ENCODE measurements at regions not wholly inside any gene's neighbourhood (a gene's known extent, or its start where the extent isn't known, plus 50 kb on each side); places are given as distances from the start of the nearest gene placed in this dataset.

GRCh38 chr4:141409556-141409955 lies 188.9 kb downstream of the ZNF330 start:
- no peak for DNase-seq

GRCh38 chr4:141410839-141411238 lies 190.1 kb downstream of the ZNF330 start:
- DNase-seq, result no peak

DNA sequence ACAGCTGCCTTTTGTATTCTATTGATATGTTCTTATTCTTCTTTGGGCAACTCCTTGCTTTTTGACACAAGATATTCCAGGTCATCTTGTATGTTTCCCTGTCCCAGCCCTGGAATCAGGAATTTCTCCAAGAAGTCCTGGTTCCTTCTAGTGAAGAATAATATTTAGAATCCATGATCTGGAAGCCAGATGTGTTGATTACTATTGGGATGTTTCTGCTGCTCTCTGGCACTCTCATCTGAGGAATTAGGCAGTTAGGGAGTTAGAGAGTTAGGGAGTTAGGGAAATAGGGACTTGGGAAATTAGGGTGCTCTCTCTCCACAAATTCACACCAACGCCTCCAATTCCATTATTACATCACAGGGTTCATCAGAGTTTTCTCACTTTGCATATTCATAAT lies 191.2 kb downstream of the ZNF330 start:
- no peak for DNase-seq

DNA sequence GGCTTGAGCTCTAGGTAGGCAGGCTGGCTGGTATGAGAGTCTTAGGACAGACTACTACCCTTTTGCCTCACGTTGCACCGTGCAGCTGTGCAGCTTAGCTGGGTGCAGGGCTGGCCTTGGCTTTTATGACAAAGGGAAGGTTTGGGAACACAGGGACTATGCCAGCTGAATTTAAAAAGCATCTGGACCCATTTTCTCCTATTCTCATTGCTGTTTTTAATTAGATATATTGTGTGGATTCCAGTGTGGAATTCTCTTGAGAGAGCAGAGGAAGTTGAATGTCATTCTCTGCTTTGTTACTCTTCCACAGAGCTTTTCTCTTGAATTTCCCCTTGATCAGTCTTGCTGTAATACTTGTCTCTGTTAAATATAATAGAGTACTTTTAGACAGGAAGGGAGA lies 192.7 kb downstream of the ZNF330 start:
- DNase-seq, result no peak

DNA sequence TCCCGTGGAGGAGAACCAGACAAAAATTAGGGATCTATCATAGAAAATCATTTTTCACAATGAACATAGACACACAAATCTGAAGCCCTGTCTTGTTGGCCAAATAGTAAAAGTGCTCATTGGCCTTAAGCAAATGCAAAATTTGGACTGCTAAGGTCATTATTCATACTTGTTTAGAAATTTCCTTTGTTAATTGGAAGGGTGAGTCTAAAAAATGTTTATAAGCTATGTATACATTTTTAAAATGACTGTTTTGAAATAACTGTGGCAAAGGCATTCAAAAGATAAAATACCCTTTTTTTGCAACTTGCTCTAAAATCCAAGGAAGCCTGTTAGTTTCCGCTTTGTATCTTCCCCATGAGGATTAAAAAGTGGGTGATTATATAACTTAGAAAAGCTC lies 195.0 kb downstream of the ZNF330 start:
- DNase-seq, result no peak

DNA sequence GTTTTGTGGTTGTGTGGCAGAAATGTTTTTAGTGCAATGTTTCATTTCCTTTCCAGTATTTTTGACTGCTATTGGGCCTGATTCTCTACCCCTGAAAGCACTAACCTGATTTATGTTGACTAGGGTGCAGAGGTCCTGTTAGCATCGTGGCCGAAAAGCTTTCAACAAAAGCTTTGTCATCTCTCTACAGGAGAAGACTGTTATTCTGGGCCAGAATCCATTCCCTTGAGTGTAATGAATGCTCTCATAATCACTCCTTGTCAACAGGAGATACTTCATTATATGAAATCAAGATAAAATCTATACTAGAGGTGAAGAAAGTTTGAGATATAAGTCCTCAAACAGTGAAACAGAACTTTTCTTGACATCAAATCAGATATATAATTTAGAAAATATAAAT lies 195.5 kb downstream of the ZNF330 start:
- no peak for DNase-seq

GRCh38 chr4:141416677-141417363 lies 196.1 kb downstream of the ZNF330 start:
- DNase-seq, result no peak

- no peak for DNase-seq
Observed at GRCh38 chr4:141417387-141417786, 196.7 kb downstream of the ZNF330 start.

GRCh38 chr4:141425124-141425523 lies 204.4 kb downstream of the ZNF330 start:
- DNase-seq, result no peak

DNA sequence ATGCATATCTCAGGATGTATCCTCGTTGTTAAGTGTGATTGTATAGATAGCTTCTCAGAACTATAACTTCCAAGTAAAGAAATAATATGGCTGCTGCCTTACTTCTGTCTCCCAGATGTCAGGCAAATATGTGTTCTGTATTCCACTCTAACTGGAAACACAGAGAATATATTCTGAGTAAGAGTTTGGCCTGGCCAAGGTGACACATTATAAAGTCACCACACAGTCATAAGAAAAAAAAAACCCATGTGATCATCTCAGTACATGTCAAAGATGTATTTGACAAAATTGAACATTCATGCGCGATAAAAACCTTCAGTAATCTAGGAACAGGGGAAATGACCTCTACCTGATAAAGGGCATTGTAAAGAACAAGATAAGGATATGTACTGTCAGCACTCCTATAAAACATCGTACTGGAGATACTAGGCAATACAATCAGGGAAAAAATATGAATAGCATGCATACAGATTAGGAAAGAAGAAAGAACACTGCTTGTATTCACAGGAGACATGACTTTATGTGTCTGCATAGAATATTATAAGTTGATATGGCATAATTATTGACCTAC lies 207.1 kb downstream of the ZNF330 start:
- no peak for DNase-seq

DNA sequence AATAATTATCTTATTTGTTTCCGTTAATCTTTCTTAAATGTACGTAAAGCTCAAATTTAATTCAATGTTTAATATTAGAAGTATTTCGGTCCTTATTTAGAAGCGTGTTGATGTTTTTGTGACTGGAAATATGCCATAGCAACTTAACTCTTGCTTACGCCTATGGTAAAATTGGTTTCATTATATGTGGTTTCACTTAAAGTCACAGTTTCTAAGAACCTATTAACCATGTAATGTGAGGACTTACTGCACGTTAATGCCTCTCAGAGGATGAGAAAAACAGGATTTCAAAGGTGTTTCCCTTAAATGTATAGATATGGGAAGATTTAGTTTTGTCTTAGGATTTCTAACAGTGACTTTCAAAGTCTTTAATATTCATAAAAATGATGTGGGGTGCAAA lies 206.4 kb upstream of the IL15 start:
- DNase-seq, result no peak

DNA sequence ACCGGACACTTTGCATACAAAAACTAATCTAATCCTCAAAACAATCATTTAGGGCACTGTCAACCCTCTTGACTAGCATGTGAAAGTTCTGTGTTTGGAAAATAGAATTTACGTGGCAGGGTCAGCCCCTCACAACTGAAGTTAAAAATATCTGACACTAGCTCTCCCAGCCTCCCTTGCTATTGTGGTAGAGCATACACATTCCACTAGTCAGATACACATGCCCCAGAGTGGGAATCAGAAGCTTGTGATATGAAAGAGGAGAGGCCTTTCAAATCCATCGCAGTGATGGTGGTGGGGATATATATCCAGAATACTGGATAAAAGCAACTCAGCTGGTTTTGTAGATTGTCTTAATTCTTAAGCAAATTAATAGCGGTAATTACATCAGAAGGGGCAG lies 205.7 kb upstream of the IL15 start:
- DNase-seq, result no peak

- no peak for DNase-seq
Observed at GRCh38 chr4:141432000-141432712, 204.2 kb upstream of the IL15 start.

DNA sequence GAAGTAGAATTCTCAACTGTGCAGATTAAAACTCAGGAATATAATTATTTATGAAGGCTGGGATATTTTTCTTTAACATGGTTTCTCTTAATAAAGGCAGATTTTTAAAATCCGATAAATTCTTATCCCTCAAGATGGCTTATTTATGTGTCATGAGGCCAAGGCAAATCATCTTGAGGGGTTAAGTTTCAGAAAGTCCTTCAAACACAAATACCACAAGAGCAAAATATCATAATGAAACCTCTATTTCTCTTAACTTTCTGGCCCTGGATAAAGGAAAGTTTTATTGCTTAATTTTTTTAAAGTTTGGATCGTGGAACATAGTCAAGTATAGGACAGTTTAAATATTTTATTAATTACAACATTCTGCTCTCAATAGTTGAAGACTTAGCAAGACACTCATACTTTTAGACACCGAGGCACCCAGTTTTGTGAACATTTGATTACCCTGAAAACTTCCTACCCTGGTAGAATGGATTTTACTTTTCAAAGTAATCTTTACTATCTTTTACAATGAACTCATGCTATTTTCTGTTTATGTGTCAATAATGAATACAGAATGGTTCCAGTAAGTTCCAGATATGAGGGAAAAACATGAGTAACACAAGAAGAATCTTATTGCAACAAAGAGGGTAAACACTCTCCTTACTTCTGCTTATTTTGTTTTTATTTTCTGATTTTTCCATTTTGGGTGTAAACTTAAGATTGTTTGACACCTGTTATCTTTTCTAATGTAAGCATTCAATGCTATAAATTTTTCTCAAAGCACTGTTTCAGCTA lies 200.7 kb upstream of the IL15 start:
- DNase-seq, result no peak

GRCh38 chr4:141439223-141439622 lies 197.2 kb upstream of the IL15 start:
- no peak for DNase-seq

DNA sequence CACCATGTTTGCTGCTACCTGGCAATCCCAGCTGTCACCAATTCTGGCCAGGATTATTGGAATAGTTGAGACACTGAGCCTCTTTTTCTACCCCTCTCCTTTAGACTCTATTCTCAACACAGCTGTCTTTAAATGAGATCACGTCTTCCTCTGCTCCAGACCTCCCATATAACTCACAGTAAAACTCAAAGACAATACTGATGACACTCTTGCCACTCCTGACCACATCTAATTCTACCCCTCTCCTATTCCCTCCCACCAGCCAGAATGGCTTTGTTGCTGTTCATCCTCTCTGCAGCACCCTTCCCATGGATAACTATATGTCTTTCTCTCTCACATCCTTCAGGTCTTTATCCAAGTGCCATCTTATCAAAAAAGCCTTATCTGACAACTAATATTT lies 188.6 kb upstream of the IL15 start:
- no peak for DNase-seq

- no peak for DNase-seq
Observed at GRCh38 chr4:141448490-141448889, 187.9 kb upstream of the IL15 start.

- no peak for DNase-seq
Observed at GRCh38 chr4:141449927-141450326, 186.5 kb upstream of the IL15 start.

GRCh38 chr4:141455651-141456050 lies 180.7 kb upstream of the IL15 start:
- DNase-seq, result no peak

DNA sequence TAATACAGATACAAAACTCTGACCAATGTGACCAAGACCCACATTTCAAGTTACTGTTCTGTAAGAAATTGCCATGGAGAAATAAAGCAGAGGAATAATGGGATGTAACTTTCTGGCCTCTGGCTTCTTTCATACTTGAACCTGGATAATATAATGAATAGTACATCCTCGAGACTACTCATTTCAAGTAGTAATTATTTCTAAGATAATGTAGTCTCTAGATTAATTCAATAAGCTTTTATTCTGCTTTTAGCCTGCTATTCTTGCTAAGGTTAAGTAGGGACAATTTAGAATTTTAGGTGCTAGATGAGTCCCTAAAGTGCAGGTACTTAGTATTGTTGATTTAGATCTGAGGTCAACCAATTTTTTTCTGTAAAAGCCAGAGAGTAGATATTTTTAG lies 178.7 kb upstream of the IL15 start:
- no peak for DNase-seq

- DNase-seq, result no peak
Observed at GRCh38 chr4:141458501-141458900, 177.9 kb upstream of the IL15 start.

DNA sequence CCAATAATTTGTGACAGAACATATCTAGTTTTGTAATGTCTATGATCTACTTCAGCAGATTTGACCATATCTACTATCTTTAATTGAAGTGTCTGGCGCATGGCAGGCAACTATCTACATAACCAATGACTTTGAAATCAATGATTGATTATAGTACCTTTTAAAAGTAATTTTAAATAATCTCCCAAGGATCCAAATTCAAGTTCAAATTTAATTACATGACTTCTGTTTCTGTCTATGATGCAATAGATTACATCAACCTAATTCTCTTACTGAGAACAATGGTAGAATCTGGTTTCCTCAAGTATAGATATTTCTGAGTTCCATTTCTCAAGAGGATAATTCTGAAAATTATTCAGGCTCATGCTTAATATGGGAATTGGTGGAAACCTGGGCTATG lies 177.4 kb upstream of the IL15 start:
- no peak for DNase-seq

DNA sequence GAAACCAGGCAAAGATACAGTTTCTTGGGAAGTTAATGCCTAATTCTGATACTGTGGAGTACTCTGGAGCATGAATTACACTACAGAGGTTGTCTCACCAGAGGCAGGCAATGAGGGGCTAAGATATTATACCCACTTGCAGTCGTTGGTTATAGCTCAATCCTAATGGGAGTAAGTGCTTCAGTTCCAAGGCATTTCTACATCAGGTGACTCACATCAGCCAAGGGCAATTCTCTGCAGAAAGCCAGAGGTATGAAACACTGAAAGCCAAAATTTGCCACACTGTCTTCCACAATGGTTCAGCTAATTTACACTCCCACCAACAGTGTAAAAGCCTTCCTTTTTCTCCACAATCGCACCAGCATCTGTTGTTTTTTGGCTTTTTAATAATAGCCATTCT lies 174.0 kb upstream of the IL15 start:
- no peak for DNase-seq

GRCh38 chr4:141463678-141464077 lies 172.7 kb upstream of the IL15 start:
- no peak for DNase-seq

Data from stimulated activated CD4-positive, alpha-beta T cell treated with anti-CD3 and anti-CD28 coated beads, Interleukin-4, amount 100 ng/mL, for 1 hour (primary cell).